ENCODE measurements at regions not wholly inside any gene's neighbourhood (a gene's known extent, or its start where the extent isn't known, plus 50 kb on each side); places are given as distances from the start of the nearest gene placed in this dataset.

DNA sequence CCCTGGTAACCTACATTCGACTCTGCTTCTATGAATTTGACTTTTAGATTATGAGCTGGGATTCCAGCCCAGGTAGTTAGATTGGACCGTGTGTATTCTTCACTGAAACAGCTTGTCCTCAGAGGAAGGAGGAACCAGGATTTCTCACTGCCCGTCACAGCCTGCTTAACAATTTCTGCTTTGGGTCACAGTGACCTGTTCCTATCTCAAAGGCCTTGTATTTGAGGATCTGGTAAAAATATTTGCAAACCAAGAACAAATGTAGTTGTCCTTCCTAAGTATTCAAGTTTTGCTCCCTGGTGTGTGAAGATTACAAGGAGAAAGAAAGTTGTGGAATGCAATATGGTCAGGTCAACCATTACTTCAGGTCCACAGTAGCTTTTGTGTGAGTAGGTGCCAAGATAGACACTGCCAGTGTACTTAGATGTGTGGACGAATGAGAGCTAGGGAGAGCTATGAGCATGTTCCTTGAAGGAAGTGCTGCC lies 55.1 kb downstream of the KIF4B start:
- peaks cover 5% of the 10 kb centered on the region for H3K27me3 Mint-ChIP-seq
- no peak for ATAC-seq (replicated peaks)
- H3K4me1 Mint-ChIP-seq: no peaks in the 10 kb centered on the region
- H3K9me3 Mint-ChIP-seq: peaks cover 6% of the 10 kb centered on the region
- no peak overlapping the region for H3K27ac Mint-ChIP-seq
- no peak overlapping the region for H3K4me3 Mint-ChIP-seq
- no peaks in the 10 kb centered on the region for H3K36me3 Mint-ChIP-seq (ENCODE audit: low read depth)

GRCh38 chr5:155069961-155070360 lies 56.4 kb downstream of the KIF4B start:
- Mint-ChIP-seq H3K36me3 (ENCODE audit: low read depth) (no peaks in the 10 kb centered on the region), H3K4me3 (no peak overlapping the region)

GRCh38 chr5:155070781-155071180 lies 57.2 kb downstream of the KIF4B start:
- Mint-ChIP-seq H3K27ac (no peak overlapping the region), H3K36me3 (ENCODE audit: low read depth) (no peaks in the 10 kb centered on the region), H3K4me3 (no peak overlapping the region), H3K27me3 (peaks cover 5% of the 10 kb centered on the region), H3K4me1 (no peaks in the 10 kb centered on the region), H3K9me3 (peaks cover 6% of the 10 kb centered on the region)
- ATAC-seq (replicated peaks): no peak

More at GRCh38 chr5:155069961-155070360, 56.4 kb downstream of the KIF4B start:
- ATAC-seq (replicated peaks): no peak
- no peak overlapping the region for H3K27ac Mint-ChIP-seq
- H3K4me1 Mint-ChIP-seq: no peaks in the 10 kb centered on the region
- H3K27me3 Mint-ChIP-seq: peaks cover 5% of the 10 kb centered on the region
- peaks cover 6% of the 10 kb centered on the region for H3K9me3 Mint-ChIP-seq

GRCh38 chr5:155076379-155076778 lies 62.8 kb downstream of the KIF4B start:
- peaks cover 3% of the 10 kb centered on the region for H3K27me3 Mint-ChIP-seq
- no peak overlapping the region for H3K4me3 Mint-ChIP-seq
- no peaks in the 10 kb centered on the region for H3K4me1 Mint-ChIP-seq
- peaks cover 6% of the 10 kb centered on the region for H3K9me3 Mint-ChIP-seq
- no peaks in the 10 kb centered on the region for H3K36me3 Mint-ChIP-seq (ENCODE audit: low read depth)
- ATAC-seq (replicated peaks): no peak
- no peak overlapping the region for H3K27ac Mint-ChIP-seq

DNA sequence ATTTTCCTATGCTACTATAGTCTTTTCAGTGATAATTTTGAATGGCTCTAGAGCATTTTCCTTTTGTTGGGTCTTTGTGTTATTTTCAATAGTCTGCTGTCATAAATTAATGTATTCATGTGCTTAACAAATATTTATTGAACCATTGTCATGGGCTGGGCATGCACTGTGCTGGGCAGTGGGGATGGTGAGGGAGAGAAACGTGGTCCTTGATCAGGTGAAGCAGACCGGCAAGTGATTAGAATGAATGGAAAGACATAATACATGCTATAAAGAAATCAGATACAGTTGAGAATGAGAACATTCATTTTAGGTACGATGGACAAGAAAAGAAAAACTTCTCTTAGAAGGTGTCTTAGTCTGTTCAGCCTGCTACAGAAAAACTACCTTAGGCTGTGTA lies 66.1 kb downstream of the KIF4B start:
- Mint-ChIP-seq H3K4me1 (no peaks in the 10 kb centered on the region), H3K36me3 (ENCODE audit: low read depth) (no peaks in the 10 kb centered on the region), H3K9me3 (no peaks in the 10 kb centered on the region), H3K27me3 (peaks cover 3% of the 10 kb centered on the region), H3K27ac (no peak overlapping the region), H3K4me3 (no peak overlapping the region)
- ATAC-seq (replicated peaks): no peak

DNA sequence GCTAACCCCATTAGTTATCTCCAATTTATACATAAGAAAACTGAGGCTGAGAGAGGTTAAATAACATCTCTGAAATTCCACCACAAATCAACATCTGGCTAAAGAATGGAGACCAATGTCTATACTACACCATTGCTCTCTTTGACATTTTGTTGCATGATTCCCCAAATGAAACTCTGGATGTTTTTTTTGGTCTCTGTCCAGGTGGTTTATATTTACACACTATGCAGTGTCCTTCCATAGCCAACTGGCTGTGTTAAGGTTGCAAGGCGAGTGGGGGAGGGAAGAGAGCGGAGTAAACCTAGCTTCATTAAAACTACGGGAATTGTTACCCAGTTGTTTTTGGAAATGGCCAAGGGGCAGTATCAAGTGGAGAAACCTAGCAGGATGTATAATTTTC lies 67.2 kb downstream of the KIF4B start:
- Mint-ChIP-seq H3K27me3 (peaks cover 9% of the 10 kb centered on the region), H3K27ac (no peak overlapping the region), H3K9me3 (no peaks in the 10 kb centered on the region), H3K36me3 (ENCODE audit: low read depth) (no peaks in the 10 kb centered on the region), H3K4me1 (no peaks in the 10 kb centered on the region), H3K4me3 (no peak overlapping the region)
- no peak for ATAC-seq (replicated peaks)

GRCh38 chr5:155081618-155082017 lies 68.1 kb downstream of the KIF4B start:
- Mint-ChIP-seq H3K27me3 (peaks cover 11% of the 10 kb centered on the region), H3K4me1 (no peaks in the 10 kb centered on the region), H3K27ac (no peak overlapping the region), H3K9me3 (no peaks in the 10 kb centered on the region), H3K4me3 (no peak overlapping the region), H3K36me3 (ENCODE audit: low read depth) (no peaks in the 10 kb centered on the region)
- no peak for ATAC-seq (replicated peaks)

DNA sequence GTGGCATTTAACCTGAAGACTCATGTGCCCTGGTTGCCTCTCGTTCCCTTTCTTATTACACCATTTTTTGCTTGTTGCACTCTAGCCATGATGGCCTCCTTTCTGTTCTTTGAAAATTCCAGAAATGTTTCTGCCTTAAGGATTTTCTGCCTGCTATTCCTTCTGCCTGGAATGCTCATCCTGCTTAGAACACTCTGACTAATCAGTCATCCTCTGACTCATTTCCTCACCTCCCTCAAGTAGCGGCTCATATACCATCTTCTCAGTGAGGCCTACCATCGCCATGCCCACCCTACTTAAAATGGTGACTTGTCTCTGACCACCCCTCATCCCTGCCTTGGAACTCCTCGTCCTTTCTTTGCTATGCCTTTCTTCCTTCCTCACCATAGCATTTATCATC lies 68.8 kb downstream of the KIF4B start:
- H3K4me1 Mint-ChIP-seq: no peaks in the 10 kb centered on the region
- H3K9me3 Mint-ChIP-seq: no peaks in the 10 kb centered on the region
- H3K36me3 Mint-ChIP-seq (ENCODE audit: low read depth): no peaks in the 10 kb centered on the region
- peaks cover 11% of the 10 kb centered on the region for H3K27me3 Mint-ChIP-seq
- no peak overlapping the region for H3K4me3 Mint-ChIP-seq
- no peak overlapping the region for H3K27ac Mint-ChIP-seq
- ATAC-seq (replicated peaks): no peak

DNA sequence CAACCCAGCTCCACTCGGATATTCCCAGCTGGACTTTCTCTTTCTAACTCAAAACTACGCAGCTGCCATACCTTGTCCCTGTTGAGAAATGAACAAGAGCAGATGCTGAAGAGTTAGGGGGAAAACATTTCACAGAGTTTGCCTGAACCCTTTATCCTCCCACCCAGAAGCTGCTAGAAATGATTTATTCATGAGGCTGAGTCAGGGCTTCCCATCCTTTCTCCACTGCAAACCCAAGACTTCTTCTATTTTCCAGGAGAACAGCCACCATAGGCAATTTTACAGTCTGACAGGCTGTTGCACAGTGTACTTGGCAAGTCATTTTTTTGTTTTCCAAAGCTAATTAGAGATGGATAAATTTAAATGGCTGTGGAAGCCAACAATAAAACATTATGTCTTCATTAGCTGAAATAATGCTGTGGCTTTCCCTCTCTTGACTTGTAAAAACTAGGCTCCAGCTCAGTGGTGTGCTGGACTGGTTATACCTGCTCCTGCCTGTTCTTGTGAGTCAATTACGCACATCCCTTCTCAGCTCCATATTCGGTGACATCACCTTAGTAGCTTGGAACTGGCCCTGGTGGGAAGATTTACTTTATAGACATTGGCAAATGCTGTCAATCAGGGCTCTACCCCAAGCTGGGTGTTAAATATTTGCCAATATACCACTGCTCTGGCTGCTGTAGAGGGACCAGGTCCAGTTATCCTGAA lies 71.9 kb downstream of the KIF4B start:
- Mint-ChIP-seq H3K36me3 (ENCODE audit: low read depth) (no peaks in the 10 kb centered on the region), H3K27me3 (peaks cover 13% of the 10 kb centered on the region)

DNA sequence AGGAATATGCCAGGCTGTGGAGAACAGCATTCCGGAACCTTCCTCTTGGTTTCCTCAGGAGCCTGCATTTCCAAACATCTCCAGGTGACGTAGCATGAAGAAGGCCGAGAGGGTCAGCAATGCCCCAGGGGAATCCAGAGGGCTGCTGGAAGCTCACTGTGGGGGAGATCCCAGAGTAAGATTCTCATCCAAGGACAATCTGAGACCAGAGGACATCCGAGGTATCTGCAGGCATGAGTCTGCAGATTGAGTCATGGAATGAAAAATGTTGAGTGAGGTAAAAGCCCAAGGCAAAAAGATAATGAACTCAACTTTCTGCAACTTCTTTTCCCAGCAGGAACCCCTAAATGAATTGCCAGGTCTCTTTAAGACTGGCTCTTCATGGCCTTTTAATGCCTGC lies 73.5 kb downstream of the KIF4B start:
- no peaks in the 10 kb centered on the region for H3K4me1 Mint-ChIP-seq
- H3K4me3 Mint-ChIP-seq: no peak overlapping the region
- H3K27ac Mint-ChIP-seq: no peak overlapping the region
- peaks cover 13% of the 10 kb centered on the region for H3K27me3 Mint-ChIP-seq
- H3K9me3 Mint-ChIP-seq: no peaks in the 10 kb centered on the region
- no peak for ATAC-seq (replicated peaks)
- no peaks in the 10 kb centered on the region for H3K36me3 Mint-ChIP-seq (ENCODE audit: low read depth)

More for the DNA sequence above, 71.9 kb downstream of the KIF4B start:
- Mint-ChIP-seq H3K4me3 (no peak overlapping the region), H3K9me3 (no peaks in the 10 kb centered on the region), H3K27ac (no peak overlapping the region), H3K4me1 (no peaks in the 10 kb centered on the region)
- no peak for ATAC-seq (replicated peaks)

DNA sequence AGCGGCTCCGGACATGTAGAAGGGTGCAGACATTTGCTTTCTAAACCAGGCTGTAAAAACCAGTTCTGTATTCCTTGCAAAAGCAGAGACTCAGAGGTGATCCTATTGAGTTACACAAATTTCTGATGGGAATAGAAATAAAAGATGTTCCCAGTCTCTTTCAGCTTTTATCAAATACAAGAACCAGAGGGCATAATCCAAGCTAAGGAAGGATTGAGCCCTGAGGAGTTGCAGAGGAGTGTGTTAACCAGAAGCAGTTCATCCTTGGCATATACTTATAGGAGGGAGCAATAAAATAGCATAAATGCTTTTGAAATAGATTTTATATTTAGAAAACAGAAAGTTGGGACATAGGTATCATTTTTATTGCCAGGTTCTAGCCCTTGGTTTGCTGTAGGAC lies 75.3 kb downstream of the KIF4B start:
- no peak for ATAC-seq (replicated peaks)
- Mint-ChIP-seq H3K4me3 (no peak overlapping the region), H3K9me3 (peaks cover 4% of the 10 kb centered on the region), H3K4me1 (no peaks in the 10 kb centered on the region), H3K27ac (no peak overlapping the region), H3K36me3 (ENCODE audit: low read depth) (no peaks in the 10 kb centered on the region), H3K27me3 (peaks cover 25% of the 10 kb centered on the region)

DNA sequence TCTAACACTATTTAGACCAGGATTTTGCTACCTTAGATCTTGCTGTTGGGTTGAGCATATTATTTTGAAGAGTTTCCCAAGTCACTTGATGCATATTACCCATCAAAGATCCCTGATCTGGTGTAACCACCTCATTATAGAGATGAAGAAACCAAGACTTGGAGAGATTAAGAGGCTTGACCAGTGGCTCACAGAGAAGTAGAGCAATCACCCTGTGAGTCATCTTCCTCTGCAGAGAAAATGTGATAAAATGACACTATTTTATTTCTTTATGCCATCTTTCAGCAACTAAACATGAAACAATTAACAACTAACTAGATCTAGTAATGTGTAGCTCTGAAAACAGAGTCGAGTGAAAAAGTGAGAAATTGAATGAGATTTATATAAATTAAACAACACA lies 76.1 kb downstream of the KIF4B start:
- H3K4me3 Mint-ChIP-seq: no peak overlapping the region
- H3K27me3 Mint-ChIP-seq: peaks cover 26% of the 10 kb centered on the region

DNA sequence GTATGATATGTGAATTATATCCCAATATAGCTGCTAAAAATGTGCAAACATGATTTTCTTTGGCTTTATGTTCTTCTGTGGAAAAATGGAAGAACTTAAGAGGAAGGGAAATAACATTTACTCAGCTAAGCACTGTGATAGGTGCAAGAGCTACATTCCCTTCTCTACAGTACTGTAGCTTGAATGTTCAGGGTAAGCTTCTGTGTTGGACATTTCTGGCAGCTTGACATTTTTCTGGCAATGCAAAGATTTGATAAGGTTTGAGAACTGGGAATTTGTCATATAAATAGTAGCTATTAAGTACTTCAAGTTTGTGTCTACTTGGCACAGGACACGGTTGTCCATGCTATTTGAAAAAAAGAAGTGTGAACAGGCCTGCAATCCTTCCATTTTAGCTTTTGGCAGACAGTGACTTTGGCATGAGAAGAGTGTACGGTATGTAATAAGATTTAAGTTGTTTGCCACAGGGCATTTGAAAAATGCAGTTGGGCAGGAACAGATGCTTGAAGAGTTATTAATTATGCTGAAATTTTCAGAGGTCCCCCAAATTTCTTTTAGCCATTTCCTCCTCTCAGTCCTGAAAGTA lies 77.6 kb downstream of the KIF4B start:
- no peak overlapping the region for H3K4me3 Mint-ChIP-seq
- H3K36me3 Mint-ChIP-seq (ENCODE audit: low read depth): no peaks in the 10 kb centered on the region
- H3K4me1 Mint-ChIP-seq: no peaks in the 10 kb centered on the region
- no peak overlapping the region for H3K27ac Mint-ChIP-seq
- no peak for ATAC-seq (replicated peaks)
- peaks cover 9% of the 10 kb centered on the region for H3K9me3 Mint-ChIP-seq
- peaks cover 26% of the 10 kb centered on the region for H3K27me3 Mint-ChIP-seq

More for the DNA sequence above, 76.1 kb downstream of the KIF4B start:
- H3K9me3 Mint-ChIP-seq: peaks cover 5% of the 10 kb centered on the region
- H3K36me3 Mint-ChIP-seq (ENCODE audit: low read depth): no peaks in the 10 kb centered on the region
- ATAC-seq (replicated peaks): no peak
- no peaks in the 10 kb centered on the region for H3K4me1 Mint-ChIP-seq
- no peak overlapping the region for H3K27ac Mint-ChIP-seq

DNA sequence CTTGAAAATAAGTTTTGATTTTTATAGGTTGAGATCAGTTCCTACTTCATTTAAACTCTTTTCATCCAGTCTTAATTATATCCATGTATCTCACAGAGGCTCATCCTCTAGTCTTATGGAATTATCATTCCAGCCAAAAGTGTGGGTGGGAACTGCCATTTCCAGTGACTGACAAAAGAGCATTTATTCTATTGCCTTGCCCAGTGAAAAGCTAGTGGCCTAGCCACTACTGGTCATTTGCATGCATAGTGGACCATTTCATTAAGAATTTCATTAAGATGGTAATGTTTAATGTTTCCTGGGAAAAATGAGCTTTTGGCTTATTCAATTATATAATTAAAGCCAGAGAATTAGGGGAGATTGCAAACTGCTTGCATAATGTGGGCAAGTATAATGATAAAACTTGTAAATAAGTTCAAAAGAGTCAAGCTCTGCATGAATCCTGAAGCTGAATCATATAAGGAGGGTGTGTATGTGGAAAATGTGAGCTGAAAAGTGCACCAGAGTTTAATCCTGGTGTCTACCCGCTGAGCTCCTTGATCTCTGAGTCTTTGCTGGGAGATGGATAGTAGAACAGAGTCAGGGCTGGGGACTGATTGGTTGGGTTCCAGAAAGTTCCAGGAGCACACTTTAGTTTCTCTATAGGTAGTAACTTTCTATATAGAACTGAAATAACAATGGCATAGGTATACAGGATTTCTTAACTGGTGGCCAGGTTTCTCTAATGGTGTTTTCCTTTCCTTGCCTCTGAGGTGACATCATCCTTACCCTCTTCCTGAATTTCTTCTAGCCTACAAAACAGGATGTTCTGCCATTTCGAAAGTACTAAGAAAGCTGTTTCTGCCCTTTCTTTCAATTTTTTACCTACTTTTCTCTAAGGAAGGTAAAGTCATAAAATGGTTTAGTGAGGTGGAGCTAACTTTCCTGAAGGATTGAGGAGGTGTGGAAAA lies 78.5 kb downstream of the KIF4B start:
- Mint-ChIP-seq H3K27ac (no peak overlapping the region), H3K4me3 (no peak overlapping the region), H3K4me1 (no peaks in the 10 kb centered on the region), H3K9me3 (peaks cover 9% of the 10 kb centered on the region), H3K36me3 (ENCODE audit: low read depth) (no peaks in the 10 kb centered on the region), H3K27me3 (peaks cover 29% of the 10 kb centered on the region)
- no peak for ATAC-seq (replicated peaks)

All from activated T-helper 17 cell treated with anti-CD3 and anti-CD28 coated beads, Interleukin-2, amount 50 U/mL, for 72 hours (primary cell).